Osteocyte (in vitro differentiated cells): ENCODE measurements at regions not wholly inside any gene's neighbourhood (a gene's known extent, or its start where the extent isn't known, plus 50 kb on each side); places are given as distances from the start of the nearest gene placed in this dataset.
"Not testable (repeated sequence)": the region's sequence is repeated elsewhere in the genome, so short reads cannot be mapped to it uniquely, and the experiment has no call there.

ENCODE experiments used
- DNase-seq: peaks from one replicate; pipeline ENCODE4 v3.0.0; 2021; ENCODE audit warnings: mixed read lengths; ENCODE audit not compliant: unreplicated experiment; ENCODE audit errors: extremely low spot score
- H3K27ac Mint-ChIP-seq: one replicate; pipeline ENCODE4 v1.8.0; 2021; ENCODE audit warnings: mild to moderate bottlenecking, mixed read lengths; ENCODE audit not compliant: unreplicated experiment
- H3K27me3 Mint-ChIP-seq: one replicate; pipeline ENCODE4 v1.8.0; 2021; ENCODE audit warnings: mixed read lengths; ENCODE audit not compliant: unreplicated experiment
- H3K36me3 Mint-ChIP-seq: one replicate; pipeline ENCODE4 v1.8.0; 2021; ENCODE audit warnings: mixed read lengths; ENCODE audit not compliant: unreplicated experiment
- H3K4me1 Mint-ChIP-seq: one replicate; pipeline ENCODE4 v1.8.0; 2021; ENCODE audit warnings: mixed read lengths; ENCODE audit not compliant: unreplicated experiment
- H3K4me3 Mint-ChIP-seq: one replicate; pipeline ENCODE4 v1.8.0; 2021; ENCODE audit warnings: mild to moderate bottlenecking, moderate library complexity, mixed read lengths; ENCODE audit not compliant: unreplicated experiment
- H3K9me3 Mint-ChIP-seq: one replicate; pipeline ENCODE4 v1.8.0; 2021; ENCODE audit warnings: mixed read lengths; ENCODE audit not compliant: unreplicated experiment
- TF ChIP-seq, protein P1 (sequence below): fragments of 200-600 bp; sonication (generic); IDR thresholded peaks from 2 replicates; pipeline ENCODE4 v1.5.0; 2021; ENCODE audit warnings: antibody characterized with exemption, mild to moderate bottlenecking, moderate library complexity

DNA sequence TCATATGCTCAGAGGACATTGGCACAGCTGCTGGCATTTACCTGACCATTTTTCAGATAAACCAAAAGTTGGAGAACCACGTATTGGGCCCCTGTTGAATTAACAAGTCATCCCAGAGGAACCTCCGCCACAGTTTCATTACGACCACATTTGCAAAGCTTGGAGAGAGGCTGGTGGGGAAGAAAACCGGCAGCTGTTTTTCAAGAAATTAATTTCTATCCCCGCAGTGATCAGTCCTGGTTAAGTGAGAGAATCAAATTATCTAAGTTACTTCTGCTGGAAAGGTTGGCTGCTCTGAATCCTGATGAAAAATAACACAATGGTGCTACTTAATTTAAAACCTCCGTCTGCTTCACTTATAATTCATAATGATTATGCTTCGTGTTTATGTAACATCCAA lies 737.1 kb upstream of the AUTS2 start:
- H3K9me3 Mint-ChIP-seq = no peaks in the 10 kb centered on the region
- DNase-seq = no peak
- TF ChIP-seq, protein P1, sequence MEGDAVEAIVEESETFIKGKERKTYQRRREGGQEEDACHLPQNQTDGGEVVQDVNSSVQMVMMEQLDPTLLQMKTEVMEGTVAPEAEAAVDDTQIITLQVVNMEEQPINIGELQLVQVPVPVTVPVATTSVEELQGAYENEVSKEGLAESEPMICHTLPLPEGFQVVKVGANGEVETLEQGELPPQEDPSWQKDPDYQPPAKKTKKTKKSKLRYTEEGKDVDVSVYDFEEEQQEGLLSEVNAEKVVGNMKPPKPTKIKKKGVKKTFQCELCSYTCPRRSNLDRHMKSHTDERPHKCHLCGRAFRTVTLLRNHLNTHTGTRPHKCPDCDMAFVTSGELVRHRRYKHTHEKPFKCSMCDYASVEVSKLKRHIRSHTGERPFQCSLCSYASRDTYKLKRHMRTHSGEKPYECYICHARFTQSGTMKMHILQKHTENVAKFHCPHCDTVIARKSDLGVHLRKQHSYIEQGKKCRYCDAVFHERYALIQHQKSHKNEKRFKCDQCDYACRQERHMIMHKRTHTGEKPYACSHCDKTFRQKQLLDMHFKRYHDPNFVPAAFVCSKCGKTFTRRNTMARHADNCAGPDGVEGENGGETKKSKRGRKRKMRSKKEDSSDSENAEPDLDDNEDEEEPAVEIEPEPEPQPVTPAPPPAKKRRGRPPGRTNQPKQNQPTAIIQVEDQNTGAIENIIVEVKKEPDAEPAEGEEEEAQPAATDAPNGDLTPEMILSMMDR = no peak
- H3K4me1 Mint-ChIP-seq = no peaks in the 10 kb centered on the region
- no peaks in the 10 kb centered on the region for H3K36me3 Mint-ChIP-seq
- no peak overlapping the region for H3K27ac Mint-ChIP-seq
- H3K4me3 Mint-ChIP-seq = no peak overlapping the region
- no peaks in the 10 kb centered on the region for H3K27me3 Mint-ChIP-seq

DNA sequence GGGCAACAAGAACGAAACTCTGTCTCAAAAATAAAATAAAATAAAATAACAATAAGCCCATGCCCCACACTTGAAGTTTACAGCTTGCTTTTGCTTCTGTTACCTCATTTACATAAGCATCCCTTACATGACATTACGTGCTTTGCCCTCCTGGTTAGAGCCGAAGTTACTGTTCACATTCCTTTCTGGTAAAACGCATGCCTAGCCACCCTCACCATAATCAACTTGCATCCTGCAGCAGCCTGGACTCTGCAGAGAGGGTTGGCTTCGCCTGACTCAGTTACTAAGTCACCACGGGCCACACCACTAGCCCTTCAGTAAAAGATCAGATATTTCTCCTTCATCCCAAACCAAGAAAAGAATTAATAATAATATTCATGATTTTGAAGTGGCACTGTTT lies 736.0 kb upstream of the AUTS2 start:
- Mint-ChIP-seq H3K27me3 (no peaks in the 10 kb centered on the region), H3K36me3 (no peaks in the 10 kb centered on the region), H3K9me3 (no peaks in the 10 kb centered on the region), H3K4me3 (no peak overlapping the region), H3K27ac (no peak overlapping the region), H3K4me1 (no peaks in the 10 kb centered on the region)
- TF ChIP-seq, protein P1 = no peak
- DNase-seq = no peak

DNA sequence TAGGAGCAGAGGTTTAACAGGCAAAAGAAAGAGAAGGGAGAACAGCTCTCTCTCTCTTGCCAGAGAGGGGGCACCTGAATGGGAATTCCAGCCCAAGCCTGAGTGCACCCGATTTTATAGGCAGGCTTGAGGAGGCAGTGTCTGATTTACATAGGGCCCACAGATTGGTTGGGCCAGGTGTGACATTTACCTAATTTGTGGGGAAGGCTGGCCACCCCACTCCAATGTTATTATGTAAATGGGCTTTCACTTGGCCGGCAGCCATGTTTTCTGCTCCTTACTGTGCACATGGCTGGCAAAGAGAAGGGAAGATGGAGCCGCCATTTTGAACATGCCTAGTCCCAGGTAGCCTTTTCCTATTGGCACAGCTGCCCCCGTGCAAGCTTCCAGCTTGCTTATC lies 735.5 kb upstream of the AUTS2 start:
- TF ChIP-seq, protein P1 = no peak
- Mint-ChIP-seq H3K4me1 (no peaks in the 10 kb centered on the region), H3K36me3 (no peaks in the 10 kb centered on the region), H3K27me3 (no peaks in the 10 kb centered on the region), H3K27ac (no peak overlapping the region), H3K9me3 (no peaks in the 10 kb centered on the region), H3K4me3 (no peak overlapping the region)
- DNase-seq = no peak

DNA sequence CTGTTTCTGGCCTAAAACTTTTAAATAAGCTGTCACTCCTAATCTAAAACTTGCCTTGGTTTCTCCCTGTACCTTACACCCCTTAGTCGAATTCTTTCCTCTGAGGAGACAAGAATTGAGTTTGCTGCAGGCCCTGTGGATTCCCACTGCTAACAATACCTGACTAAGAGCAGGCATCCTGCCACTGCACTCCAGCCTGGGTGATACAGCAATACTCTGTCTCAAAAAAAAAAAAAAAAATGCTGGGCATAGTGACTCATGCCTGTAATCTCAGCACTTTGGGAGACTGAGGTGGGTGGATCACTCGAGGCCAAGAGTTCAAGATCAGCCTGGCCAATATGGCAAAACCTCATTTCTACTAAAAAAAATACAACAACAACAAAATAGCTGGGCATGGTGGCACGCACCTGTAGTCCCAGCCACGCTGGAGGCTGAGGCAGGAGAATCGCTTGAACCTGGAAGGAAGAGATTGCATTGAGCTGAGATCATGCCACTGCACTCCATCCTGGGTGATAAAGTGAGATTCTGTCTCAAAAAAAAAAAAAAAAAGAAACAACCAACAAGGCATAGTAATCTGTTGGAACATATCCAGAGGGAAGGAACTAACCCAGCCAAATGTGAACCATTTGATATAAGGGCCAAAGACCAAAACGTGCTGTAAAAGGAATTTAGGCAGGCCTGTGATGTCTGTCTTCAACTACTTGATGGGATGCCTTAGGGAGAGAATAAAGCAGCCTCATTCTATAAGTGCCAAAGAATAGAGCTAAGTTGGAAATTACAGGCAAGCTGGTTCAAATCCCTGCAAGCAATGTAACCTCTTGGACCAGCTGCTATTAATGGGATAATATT lies 732.7 kb upstream of the AUTS2 start:
- DNase-seq = no peak
- Mint-ChIP-seq H3K4me1 (no peaks in the 10 kb centered on the region), H3K27ac (no peak overlapping the region), H3K27me3 (peaks cover 16% of the 10 kb centered on the region), H3K9me3 (no peaks in the 10 kb centered on the region), H3K36me3 (no peaks in the 10 kb centered on the region), H3K4me3 (no peak overlapping the region)
- TF ChIP-seq, protein P1 = no peak

DNA sequence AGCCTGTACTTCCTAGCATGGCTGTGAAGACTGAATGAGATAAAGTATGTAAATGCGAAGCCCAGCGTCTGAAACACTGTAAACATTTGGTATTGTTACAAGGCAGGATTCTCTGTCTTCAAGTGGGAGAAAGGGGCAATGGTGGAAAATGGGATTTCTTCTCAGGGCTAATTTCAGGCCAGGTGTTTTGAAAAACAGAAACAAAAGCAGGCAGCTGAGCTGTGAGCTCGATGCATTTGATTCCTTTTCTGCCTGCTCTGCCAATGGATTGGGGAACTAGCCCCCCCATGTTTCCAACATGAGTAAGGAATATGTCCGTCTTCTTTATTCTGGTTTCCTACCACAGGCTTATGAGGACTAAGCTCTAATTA lies 732.1 kb upstream of the AUTS2 start:
- Mint-ChIP-seq H3K36me3 (no peaks in the 10 kb centered on the region), H3K4me3 (no peak overlapping the region), H3K4me1 (no peaks in the 10 kb centered on the region), H3K27me3 (peaks cover 16% of the 10 kb centered on the region), H3K27ac (no peak overlapping the region), H3K9me3 (no peaks in the 10 kb centered on the region)
- TF ChIP-seq, protein P1 = no peak
- no peak for DNase-seq

DNA sequence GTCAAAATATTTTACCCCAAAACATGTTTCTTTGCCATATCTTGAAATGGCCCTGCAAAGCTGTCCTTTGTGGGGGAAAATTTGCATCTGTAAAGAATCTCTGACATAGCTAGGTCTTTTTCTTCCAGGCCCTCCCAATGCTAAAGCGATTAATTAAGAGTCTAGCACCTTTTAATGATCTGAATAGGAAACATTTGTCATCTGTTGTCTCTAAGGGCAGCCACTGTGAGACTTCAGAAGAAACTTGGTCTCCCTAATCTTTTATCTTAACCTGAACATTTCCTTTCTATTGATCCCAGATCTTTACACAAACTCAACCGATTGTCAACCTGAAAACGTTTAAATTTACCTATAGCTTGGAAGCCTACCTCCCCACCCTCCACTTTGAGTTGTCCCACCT lies 731.6 kb upstream of the AUTS2 start:
- DNase-seq, H3K27ac Mint-ChIP-seq, H3K4me3 Mint-ChIP-seq, H3K4me1 Mint-ChIP-seq, H3K9me3 Mint-ChIP-seq, H3K36me3 Mint-ChIP-seq: not testable (repeated sequence)
- H3K27me3 Mint-ChIP-seq = peaks cover 16% of the 10 kb centered on the region
